ACC112 (cell line): ENCODE measurements at regions not wholly inside any gene's neighbourhood (a gene's known extent, or its start where the extent isn't known, plus 50 kb on each side); places are given as distances from the start of the nearest gene placed in this dataset.

Experiments used
- H2AFZ ChIP-seq: fragments of 200-600 bp; sonication (generic); one replicate; pipeline ENCODE4 v1.6.0; 2017; ENCODE audit warnings: antibody characterized with exemption, low read length; ENCODE audit not compliant: unreplicated experiment
- H3K27ac ChIP-seq: fragments of 200-600 bp; sonication (generic); 2 replicates; pipeline ENCODE4 v1.5.1; 2014; ENCODE audit warnings: low read depth, mild to moderate bottlenecking, antibody characterized with exemption, low read length, moderate library complexity
- H3K27me3 ChIP-seq: fragments of 200-600 bp; sonication (generic); 2 replicates; pipeline ENCODE4 v1.6.1; 2014; ENCODE audit warnings: mild to moderate bottlenecking, antibody characterized with exemption, low read length, moderate library complexity, mixed read lengths; ENCODE audit not compliant: insufficient read depth
- H3K36me3 ChIP-seq: fragments of 200-600 bp; sonication (generic); 2 replicates; pipeline ENCODE4 v1.6.1; 2016; ENCODE audit warnings: mild to moderate bottlenecking, antibody characterized with exemption, low read length, moderate library complexity, mixed read lengths; ENCODE audit not compliant: insufficient read depth
- H3K4me1 ChIP-seq: fragments of 200-600 bp; sonication (generic); one replicate; pipeline ENCODE4 v1.6.1; 2016; ENCODE audit warnings: low read length, mixed read lengths; ENCODE audit not compliant: insufficient read depth, unreplicated experiment, control insufficient read depth
- H3K4me3 ChIP-seq: fragments of 200-600 bp; sonication (generic); 2 replicates; pipeline ENCODE4 v1.5.1; 2014; ENCODE audit warnings: mild to moderate bottlenecking, low read depth, low read length
- H3K79me2 ChIP-seq: fragments of 200-600 bp; sonication (generic); one replicate; pipeline ENCODE4 v1.6.0; 2016; ENCODE audit warnings: low read length; ENCODE audit not compliant: control insufficient read depth, unreplicated experiment, insufficient read depth

- no peak overlapping the region for H2AFZ ChIP-seq
- H3K79me2 ChIP-seq, result no peaks in the 10 kb centered on the region
- no peaks in the 10 kb centered on the region for H3K27me3 ChIP-seq
- H3K4me3 ChIP-seq, result no peak overlapping the region
- no peaks in the 10 kb centered on the region for H3K36me3 ChIP-seq
- H3K27ac ChIP-seq, result no peak overlapping the region
- no peaks in the 10 kb centered on the region for H3K4me1 ChIP-seq
Observed at GRCh38 chr4:59583845-59584568, 1616.1 kb upstream of the ADGRL3 start.

- Histone ChIP-seq H3K27ac (no peak overlapping the region), H3K4me1 (no peaks in the 10 kb centered on the region), H3K79me2 (no peaks in the 10 kb centered on the region), H3K36me3 (no peaks in the 10 kb centered on the region), H3K27me3 (no peaks in the 10 kb centered on the region), H2AFZ (no peak overlapping the region), H3K4me3 (no peak overlapping the region)
Observed at GRCh38 chr4:59597536-59598329, 1602.4 kb upstream of the ADGRL3 start.

- Histone ChIP-seq H3K79me2 (no peaks in the 10 kb centered on the region), H3K4me3 (no peak overlapping the region), H3K27me3 (no peaks in the 10 kb centered on the region), H3K27ac (no peak overlapping the region), H2AFZ (no peak overlapping the region), H3K4me1 (no peaks in the 10 kb centered on the region), H3K36me3 (no peaks in the 10 kb centered on the region)
Observed at GRCh38 chr4:59598330-59598618, 1601.9 kb upstream of the ADGRL3 start.

- Histone ChIP-seq H3K27me3 (no peaks in the 10 kb centered on the region), H3K79me2 (no peaks in the 10 kb centered on the region), H3K4me1 (no peaks in the 10 kb centered on the region), H3K27ac (no peak overlapping the region), H3K36me3 (no peaks in the 10 kb centered on the region), H2AFZ (no peak overlapping the region), H3K4me3 (no peak overlapping the region)
Observed at GRCh38 chr4:59608466-59608865, 1591.7 kb upstream of the ADGRL3 start.

GRCh38 chr4:59612235-59612634, 1587.9 kb upstream of the ADGRL3 start:
- no peaks in the 10 kb centered on the region for H3K79me2 ChIP-seq
- no peak overlapping the region for H2AFZ ChIP-seq
- peak overlapping the region; percentile 36 for H3K27ac ChIP-seq
- no peaks in the 10 kb centered on the region for H3K4me1 ChIP-seq
- H3K27me3 ChIP-seq, result no peaks in the 10 kb centered on the region
- H3K4me3 ChIP-seq, result no peak overlapping the region
- H3K36me3 ChIP-seq, result no peaks in the 10 kb centered on the region

GRCh38 chr4:59615316-59615715, 1584.8 kb upstream of the ADGRL3 start:
- Histone ChIP-seq H3K4me3 (no peak overlapping the region), H3K27ac (no peak overlapping the region), H3K36me3 (no peaks in the 10 kb centered on the region), H3K4me1 (no peaks in the 10 kb centered on the region), H2AFZ (no peak overlapping the region), H3K79me2 (no peaks in the 10 kb centered on the region), H3K27me3 (no peaks in the 10 kb centered on the region)

- H3K4me3 ChIP-seq, result no peak overlapping the region
- H3K36me3 ChIP-seq, result no peaks in the 10 kb centered on the region
- H3K27me3 ChIP-seq, result no peaks in the 10 kb centered on the region
- no peaks in the 10 kb centered on the region for H3K79me2 ChIP-seq
- H3K27ac ChIP-seq, result no peak overlapping the region
- no peaks in the 10 kb centered on the region for H3K4me1 ChIP-seq
- H2AFZ ChIP-seq, result no peak overlapping the region
Observed at GRCh38 chr4:59629348-59629747, 1570.8 kb upstream of the ADGRL3 start.

GRCh38 chr4:59630235-59630634, 1569.9 kb upstream of the ADGRL3 start:
- Histone ChIP-seq H3K36me3 (no peaks in the 10 kb centered on the region), H3K27me3 (peaks cover 3% of the 10 kb centered on the region; the same call in 1 of the 2 replicates), H3K4me1 (no peaks in the 10 kb centered on the region), H2AFZ (no peak overlapping the region), H3K4me3 (no peak overlapping the region), H3K27ac (no peak overlapping the region), H3K79me2 (no peaks in the 10 kb centered on the region)

GRCh38 chr4:59630922-59631321, 1569.2 kb upstream of the ADGRL3 start:
- Histone ChIP-seq H3K27ac (no peak overlapping the region), H3K4me3 (no peak overlapping the region), H2AFZ (no peak overlapping the region), H3K4me1 (no peaks in the 10 kb centered on the region), H3K27me3 (peaks cover 9% of the 10 kb centered on the region), H3K79me2 (no peaks in the 10 kb centered on the region), H3K36me3 (no peaks in the 10 kb centered on the region)

- H3K36me3 ChIP-seq, result no peaks in the 10 kb centered on the region
- no peak overlapping the region for H3K27ac ChIP-seq
- H2AFZ ChIP-seq, result no peak overlapping the region
- no peaks in the 10 kb centered on the region for H3K79me2 ChIP-seq
- no peak overlapping the region for H3K4me3 ChIP-seq
- H3K27me3 ChIP-seq, result peaks cover 21% of the 10 kb centered on the region
- no peaks in the 10 kb centered on the region for H3K4me1 ChIP-seq
Observed at GRCh38 chr4:59637596-59637995, 1562.5 kb upstream of the ADGRL3 start.

GRCh38 chr4:59643682-59644081, 1556.4 kb upstream of the ADGRL3 start:
- H3K27ac ChIP-seq, result no peak overlapping the region
- H3K79me2 ChIP-seq, result no peaks in the 10 kb centered on the region
- no peak overlapping the region for H3K4me3 ChIP-seq
- no peaks in the 10 kb centered on the region for H3K4me1 ChIP-seq
- no peaks in the 10 kb centered on the region for H3K36me3 ChIP-seq
- no peak overlapping the region for H2AFZ ChIP-seq
- no peaks in the 10 kb centered on the region for H3K27me3 ChIP-seq
